Coronary artery (tissue), 2 donors: ENCODE measurements at regions not wholly inside any gene's neighbourhood (a gene's known extent, or its start where the extent isn't known, plus 50 kb on each side); places are given as distances from the start of the nearest gene placed in this dataset.

Experiments used
- DNase-seq: peaks from one replicate; pipeline ENCODE4 v3.0.0-alpha.2; 2017; ENCODE audit warnings: low spot score
- H3K27ac ChIP-seq, 2 donors: fragments of 200-600 bp; sonication (generic); one replicate each; pipeline ENCODE4 v1.5.1; 2016 to 2019
- H3K4me3 ChIP-seq: fragments of 200-600 bp; sonication (generic); 2 replicates; pipeline ENCODE4 v1.5.1; 2016; ENCODE audit warnings: mild to moderate bottlenecking, moderate library complexity
- CTCF ChIP-seq: fragments of 200-600 bp; sonication (generic); IDR thresholded peaks from one replicate; pipeline ENCODE4 v1.5.1; 2019; ENCODE audit warnings: antibody characterized with exemption

GRCh38 chr6:159513914-159514313 lies 179.1 kb downstream of the SOD2 start:
- H3K4me3 ChIP-seq, result no peak overlapping the region
- TF ChIP-seq CTCF, result no peak
- no peak overlapping the region for H3K27ac ChIP-seq
- DNase-seq, result no peak

DNA sequence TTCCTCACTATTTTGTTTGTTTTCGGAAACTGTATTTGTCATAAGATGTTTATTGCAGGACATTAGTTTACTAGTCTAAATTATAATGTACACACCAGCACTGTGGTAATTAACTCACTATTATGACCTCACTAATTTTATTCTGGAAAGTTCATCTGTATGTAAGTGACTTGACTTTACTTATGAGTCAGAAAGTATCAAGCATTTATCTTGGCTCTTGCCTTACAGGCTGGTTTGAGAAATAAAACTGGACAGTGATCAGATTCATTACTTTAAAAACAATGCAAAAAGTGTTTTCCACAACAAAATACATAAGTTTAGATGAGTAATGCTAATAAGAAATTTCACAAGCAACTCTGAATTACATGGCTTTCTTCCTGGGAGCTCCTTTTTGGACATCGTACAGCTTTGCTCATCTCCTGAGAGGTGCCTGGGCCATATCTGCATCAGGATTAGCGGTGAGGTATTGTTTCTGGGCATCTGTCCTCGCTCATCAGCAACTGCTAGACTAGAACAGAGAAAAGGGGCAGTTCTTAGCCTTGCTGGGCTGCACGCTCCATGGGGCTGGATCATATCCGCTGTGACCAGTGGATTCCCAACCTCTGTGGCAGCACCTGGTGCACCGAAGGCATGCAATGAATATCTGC lies 179.8 kb downstream of the SOD2 start:
- Histone ChIP-seq H3K27ac (no peak overlapping the region), H3K4me3 (no peak overlapping the region)
- no peak for TF ChIP-seq CTCF
- no peak for DNase-seq

DNA sequence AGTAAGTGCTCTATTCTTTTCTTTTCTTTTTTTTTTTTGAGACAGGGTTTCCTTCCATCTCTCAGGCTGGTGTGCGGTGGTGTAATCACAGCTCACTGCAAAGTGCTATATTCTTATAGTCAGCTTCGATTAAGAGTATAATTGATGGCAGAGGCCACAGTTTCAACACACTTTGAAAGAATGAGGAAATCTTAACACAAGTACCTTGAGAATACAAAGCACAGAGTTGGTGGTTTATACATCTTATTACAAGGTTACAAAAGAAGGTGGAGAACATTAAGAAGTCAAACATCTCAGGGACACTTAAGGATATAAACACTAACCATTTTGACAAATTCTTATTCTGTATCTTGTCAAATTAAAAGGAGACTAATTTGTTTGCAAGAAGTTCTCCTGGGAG lies 180.5 kb downstream of the SOD2 start:
- no peak overlapping the region for H3K4me3 ChIP-seq
- DNase-seq, result no peak
- TF ChIP-seq CTCF, result no peak
- H3K27ac ChIP-seq, result no peak overlapping the region

DNA sequence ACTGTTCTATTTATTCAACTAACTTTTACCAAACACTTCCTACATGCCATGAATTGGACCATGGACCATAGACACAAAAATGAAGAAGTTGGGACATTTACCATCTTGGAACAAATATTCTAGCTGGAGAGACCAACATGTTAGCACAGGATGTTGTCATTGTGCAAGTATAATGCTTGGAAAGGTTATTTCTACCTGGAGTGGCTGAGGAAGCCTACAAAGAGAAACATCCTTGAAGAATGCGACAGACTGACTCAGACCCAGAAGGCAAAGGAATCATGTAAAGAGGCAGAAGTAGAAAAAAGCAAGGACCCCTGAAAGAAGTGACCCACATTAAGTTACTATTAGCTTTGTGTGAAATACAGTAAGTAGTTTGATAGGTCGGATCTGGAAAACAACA lies 180.9 kb downstream of the SOD2 start:
- no peak for TF ChIP-seq CTCF
- DNase-seq, result no peak
- no peak overlapping the region for H3K4me3 ChIP-seq
- no peak overlapping the region for H3K27ac ChIP-seq

DNA sequence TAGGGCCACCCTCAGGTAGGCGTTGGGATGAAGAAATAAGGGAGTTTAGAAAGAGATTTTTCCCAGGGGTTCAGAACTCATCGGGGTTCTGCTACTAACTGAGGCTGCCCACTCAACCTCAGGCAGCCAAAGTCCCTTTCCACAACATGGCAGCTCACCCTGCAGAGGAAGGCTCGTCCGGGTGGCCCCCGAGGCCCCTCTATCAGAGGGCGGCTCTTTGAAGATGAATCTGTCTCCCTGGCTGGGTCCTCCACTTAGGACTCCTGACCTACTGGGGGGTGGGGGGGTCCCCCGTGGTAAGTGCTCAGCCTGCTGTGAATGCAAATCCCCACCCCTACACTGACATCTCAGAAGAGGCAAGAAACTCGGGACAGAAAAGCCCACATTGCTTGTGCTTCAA lies 182.9 kb downstream of the SOD2 start:
- no peak for DNase-seq
- Histone ChIP-seq H3K4me3 (no peak overlapping the region), H3K27ac (no peak overlapping the region)
- TF ChIP-seq CTCF, result no peak

- no peak for DNase-seq
- Histone ChIP-seq H3K27ac (no peak overlapping the region), H3K4me3 (no peak overlapping the region)
- no peak for TF ChIP-seq CTCF
Observed at GRCh38 chr6:159508931-159509330, 184.1 kb downstream of the SOD2 start.

DNA sequence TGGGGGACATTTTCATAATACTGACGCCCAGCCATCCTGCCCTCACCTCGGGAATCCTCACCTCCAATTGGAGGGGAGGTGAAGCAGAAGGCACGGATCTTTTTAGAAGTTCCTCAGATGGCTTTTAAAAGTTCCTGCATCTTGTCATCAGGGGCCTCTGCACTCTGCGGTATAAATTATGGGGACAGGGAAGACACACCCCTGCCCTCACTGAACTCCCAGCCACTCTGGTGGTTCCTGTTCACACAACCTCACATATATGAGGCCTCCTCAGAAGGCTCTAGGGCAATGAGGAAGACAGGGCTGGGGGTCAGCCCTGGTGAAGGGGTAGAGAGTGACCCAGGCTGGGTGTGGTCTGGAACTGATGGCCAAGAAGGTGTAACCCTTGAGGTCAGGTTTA lies 187.0 kb downstream of the SOD2 start:
- Histone ChIP-seq H3K27ac (no peak overlapping the region), H3K4me3 (no peak overlapping the region)
- DNase-seq, result no peak
- TF ChIP-seq CTCF, result no peak
